CD4-positive, alpha-beta T cell (primary cell): ENCODE measurements at regions not wholly inside any gene's neighbourhood (a gene's known extent, or its start where the extent isn't known, plus 50 kb on each side); places are given as distances from the start of the nearest gene placed in this dataset.

ENCODE experiments used
- ATAC-seq: fragments of 200-7000 bp; cut with Tn5 transposase; one replicate; pipeline ENCODE4 v1.10.0; 2022; ENCODE audit warnings: mild to moderate bottlenecking; ENCODE audit not compliant: poor library complexity
- CTCF ChIA-PET: fragments of 350-600 bp; sonication (Branson Sonifier 250); formaldehyde crosslinking; loops from one replicate; lab custom pipeline; 2021; ENCODE audit warnings: antibody characterized with exemption, inconsistent platforms; lab: Charles Lee
- POLR2A ChIA-PET: fragments of 350-600 bp; sonication (Branson Sonifier 250); formaldehyde crosslinking; loops from one replicate; lab custom pipeline; 2021; ENCODE audit warnings: antibody characterized with exemption, inconsistent platforms; lab: Charles Lee
- DNase-seq, 14 experiments: peaks; one replicate each; pipeline ENCODE4 v3.0.0-alpha.2; 2013 to 2020; ENCODE audit warnings: mixed read lengths in 2 of 14
- H3K27ac ChIP-seq, 2 donors: one replicate each; pipeline versions ENCODE4 v1.5.1 to v1.7.0; 2013; ENCODE audit warnings: low read length in 2 of 2, low read depth in 1 of 2, mild to moderate bottlenecking in 1 of 2
- H3K27me3 ChIP-seq, 2 experiments: 1 replicate in 1 of 2; 2 replicates in 1 of 2; pipeline versions ENCODE4 v1.6.1 to v1.7.0; 2013; ENCODE audit warnings: low read length in 2 of 2, control low read depth in 1 of 2, mild to moderate bottlenecking in 1 of 2, moderate library complexity in 1 of 2; ENCODE audit not compliant: insufficient read depth in 2 of 2, control insufficient read depth in 1 of 2
- H3K36me3 ChIP-seq: one replicate; pipeline ENCODE4 v1.6.1; 2013; ENCODE audit warnings: low read length, control low read depth; ENCODE audit not compliant: insufficient read depth
- H3K4me1 ChIP-seq: one replicate; pipeline ENCODE4 v1.6.1; 2013; ENCODE audit warnings: low read length, control low read depth; ENCODE audit not compliant: insufficient read depth
- H3K4me3 ChIP-seq: one replicate; pipeline ENCODE4 v1.5.1; 2013; ENCODE audit warnings: mild to moderate bottlenecking, low read length, moderate library complexity
- H3K9me3 ChIP-seq, 2 experiments: 1 replicate in 1 of 2; 2 replicates in 1 of 2; pipeline versions ENCODE4 v1.6.1 to v1.7.0; 2013; ENCODE audit warnings: low read length in 2 of 2, mild to moderate bottlenecking in 2 of 2, control low read depth in 1 of 2, moderate library complexity in 1 of 2; ENCODE audit not compliant: control insufficient read depth in 1 of 2, insufficient read depth in 1 of 2
- H3K27ac Mint-ChIP-seq: one replicate; pipeline ENCODE4 v1.8.0; 2020; ENCODE audit warnings: mixed read lengths
- H3K27me3 Mint-ChIP-seq: one replicate; pipeline ENCODE4 v1.8.0; 2021; ENCODE audit warnings: mixed read lengths
- H3K36me3 Mint-ChIP-seq: one replicate; pipeline ENCODE4 v1.8.0; 2021; ENCODE audit warnings: low read depth, mixed read lengths
- H3K4me1 Mint-ChIP-seq: one replicate; pipeline ENCODE4 v1.8.0; 2021; ENCODE audit warnings: low read depth, mixed read lengths
- H3K4me3 Mint-ChIP-seq: one replicate; pipeline ENCODE4 v1.8.0; 2020; ENCODE audit warnings: mild to moderate bottlenecking, mixed read lengths
- H3K9me3 Mint-ChIP-seq: one replicate; pipeline ENCODE4 v1.8.0; 2020; ENCODE audit warnings: mixed read lengths
- intact Hi-C, 2 experiments: fragments of 100-400 bp; cut with DNase I in 1 of 2; cut with micrococcal nuclease in 1 of 2; formaldehyde crosslinking; loops; one replicate each; pipeline versions ENCODE4 v1.15.1 to v1.9.0; 2023 to 2025; cut with DNase I, micrococcal nuclease
- TF ChIP-seq, protein P1 (sequence below): fragments of 200-600 bp; IDR thresholded peaks from one replicate; pipeline ENCODE4 v1.8.0; 2022; ENCODE audit warnings: antibody characterized with exemption, mild to moderate bottlenecking

DNA sequence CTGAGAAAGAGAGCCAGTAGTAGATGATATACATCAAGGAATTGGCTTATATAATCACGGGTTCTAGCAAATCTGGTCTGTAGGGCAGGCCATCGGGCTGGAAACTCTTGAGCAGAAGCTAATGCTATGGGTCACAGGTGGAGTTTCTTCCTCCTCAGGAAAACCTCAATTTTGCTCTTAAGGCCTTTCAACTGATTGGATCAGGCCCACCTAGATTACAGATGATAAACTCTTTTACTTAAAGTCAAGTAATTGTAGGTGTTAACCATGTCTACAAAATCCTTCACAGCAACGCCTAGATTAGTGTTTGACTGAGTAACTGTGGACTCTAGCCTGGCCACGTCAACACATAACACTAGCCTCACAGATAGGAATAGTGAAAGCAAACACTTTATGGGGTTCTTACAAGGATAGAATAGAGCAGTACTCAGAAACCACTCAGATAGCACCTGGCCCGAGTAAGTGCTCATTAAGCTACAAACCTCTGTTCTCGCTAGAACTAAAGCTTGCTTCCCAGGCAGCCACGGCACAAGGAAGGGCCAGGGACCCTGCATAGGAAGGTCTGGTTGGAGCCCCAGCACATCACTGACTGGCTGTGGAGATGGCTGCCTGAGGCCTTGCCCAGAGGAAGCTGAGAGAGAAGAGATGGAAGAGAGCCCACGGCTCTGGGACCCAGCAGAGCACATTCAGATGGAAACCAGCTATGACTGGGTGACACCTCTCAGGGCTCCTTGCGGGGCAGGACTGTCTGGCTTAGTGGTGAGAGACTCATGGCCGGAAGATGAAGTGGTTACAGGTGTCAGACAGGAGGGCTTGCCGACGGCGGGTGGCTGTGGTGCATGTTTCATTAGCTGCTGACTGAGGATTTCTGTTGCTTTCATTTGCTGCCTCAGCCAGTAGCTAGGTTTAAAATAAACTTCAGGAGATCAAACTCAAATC, 202.5 kb upstream of the TLE3 start:
- H3K27me3 Mint-ChIP-seq, result no peaks in the 10 kb centered on the region
- intact Hi-C loops, result no loop called here
- H3K4me1 Mint-ChIP-seq, result peaks cover 16% of the 10 kb centered on the region
- H3K4me3 Mint-ChIP-seq, result peak overlapping the region; percentile 3
- ATAC-seq (peak; percentile 97), DNase-seq (peak; percentile 30 to 86 (median 60))
- ChIA-PET POLR2A (interaction anchor here (1.0 to 1.4 kb wide), 2 partner anchors 42 to 228 kb away, joined by 3 to 5 read pairs; no protein-coding TSS in a partner anchor), CTCF (interaction anchor here (0.8 to 1.4 kb wide), 2 partner anchors 15 to 838 kb away, joined by 3 read pairs; no protein-coding TSS in a partner anchor)
- Histone ChIP-seq H3K4me1 (peaks cover 24% of the 10 kb centered on the region), H3K36me3 (no peaks in the 10 kb centered on the region), H3K9me3 (no peaks in the 10 kb centered on the region), H3K27ac (no peak overlapping the region), H3K4me3 (no peak overlapping the region), H3K27me3 (no peaks in the 10 kb centered on the region)
- H3K36me3 Mint-ChIP-seq, result no peaks in the 10 kb centered on the region
- TF ChIP-seq, protein P1, sequence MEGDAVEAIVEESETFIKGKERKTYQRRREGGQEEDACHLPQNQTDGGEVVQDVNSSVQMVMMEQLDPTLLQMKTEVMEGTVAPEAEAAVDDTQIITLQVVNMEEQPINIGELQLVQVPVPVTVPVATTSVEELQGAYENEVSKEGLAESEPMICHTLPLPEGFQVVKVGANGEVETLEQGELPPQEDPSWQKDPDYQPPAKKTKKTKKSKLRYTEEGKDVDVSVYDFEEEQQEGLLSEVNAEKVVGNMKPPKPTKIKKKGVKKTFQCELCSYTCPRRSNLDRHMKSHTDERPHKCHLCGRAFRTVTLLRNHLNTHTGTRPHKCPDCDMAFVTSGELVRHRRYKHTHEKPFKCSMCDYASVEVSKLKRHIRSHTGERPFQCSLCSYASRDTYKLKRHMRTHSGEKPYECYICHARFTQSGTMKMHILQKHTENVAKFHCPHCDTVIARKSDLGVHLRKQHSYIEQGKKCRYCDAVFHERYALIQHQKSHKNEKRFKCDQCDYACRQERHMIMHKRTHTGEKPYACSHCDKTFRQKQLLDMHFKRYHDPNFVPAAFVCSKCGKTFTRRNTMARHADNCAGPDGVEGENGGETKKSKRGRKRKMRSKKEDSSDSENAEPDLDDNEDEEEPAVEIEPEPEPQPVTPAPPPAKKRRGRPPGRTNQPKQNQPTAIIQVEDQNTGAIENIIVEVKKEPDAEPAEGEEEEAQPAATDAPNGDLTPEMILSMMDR, result no peak
- H3K9me3 Mint-ChIP-seq, result no peaks in the 10 kb centered on the region
- peak overlapping the region; percentile 75 for H3K27ac Mint-ChIP-seq

DNA sequence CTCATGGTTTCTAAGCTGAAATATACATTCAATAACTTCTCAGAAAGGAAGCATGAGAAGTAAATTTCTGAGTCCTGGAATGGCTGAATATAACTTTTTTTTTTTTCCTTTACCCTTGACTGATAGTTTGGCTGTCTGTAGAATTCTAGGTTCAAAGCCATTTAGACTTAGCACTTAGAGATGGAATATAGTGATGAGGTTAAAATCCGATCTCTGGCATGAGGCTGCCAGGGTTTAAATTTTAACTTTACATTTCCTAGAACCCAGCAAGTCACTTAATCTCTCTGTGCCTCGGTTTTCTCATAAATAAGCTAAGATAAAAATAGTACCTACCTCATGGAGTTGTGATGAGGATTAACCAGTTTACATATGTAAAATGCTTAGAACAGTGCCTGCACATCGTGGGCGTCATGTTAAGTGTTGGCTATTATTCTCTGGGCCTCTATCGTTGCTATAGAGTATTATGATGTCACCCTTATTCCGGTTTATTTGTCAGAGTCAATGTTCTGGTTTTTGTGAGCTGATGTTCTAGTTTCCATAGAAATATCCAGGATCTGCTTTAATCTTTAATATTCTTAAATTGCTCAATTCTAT, 199.8 kb upstream of the TLE3 start:
- intact Hi-C loops, result no loop called here
- POLR2A ChIA-PET, result no interaction called here
- no peak overlapping the region for H3K27ac Mint-ChIP-seq

DNA sequence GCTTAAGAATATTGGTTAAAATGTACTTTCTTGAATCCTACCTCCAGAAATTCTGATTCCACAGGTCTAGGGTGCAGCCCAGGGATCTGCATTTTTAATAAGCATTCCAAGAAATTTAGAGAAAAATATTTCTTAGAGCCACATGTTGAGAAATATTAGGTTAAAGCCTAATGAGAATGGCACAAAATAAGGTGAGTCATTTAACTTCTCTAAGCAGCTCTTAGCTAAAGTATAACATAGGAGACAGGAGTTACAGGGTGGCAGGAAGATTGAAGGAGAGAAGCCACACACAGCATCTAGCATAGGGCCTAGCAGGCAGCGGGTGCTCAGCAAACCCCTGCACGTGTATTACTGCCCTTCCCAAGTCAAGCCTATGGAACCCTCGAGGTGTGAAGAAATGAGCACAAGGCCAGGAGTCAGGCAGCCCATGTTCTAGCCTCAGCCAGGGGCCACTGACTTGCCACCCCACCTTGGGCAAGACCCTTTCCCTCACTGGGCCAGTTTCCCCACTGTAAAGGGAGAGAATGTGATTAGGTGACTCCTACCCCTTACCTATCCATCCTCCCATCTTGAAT, 197.1 kb upstream of the TLE3 start:
- intact Hi-C loops, result no loop called here
- DNase-seq, result no peak
- no peaks in the 10 kb centered on the region for H3K9me3 Mint-ChIP-seq
- no peaks in the 10 kb centered on the region for H3K36me3 Mint-ChIP-seq
- ChIA-PET CTCF (no interaction called here), POLR2A (no interaction called here)
- no peak for ATAC-seq
- Histone ChIP-seq H3K27ac (no peak overlapping the region), H3K9me3 (no peaks in the 10 kb centered on the region), H3K27me3 (no peaks in the 10 kb centered on the region), H3K4me1 (peaks cover under 1% of the 10 kb centered on the region), H3K36me3 (no peaks in the 10 kb centered on the region), H3K4me3 (no peak overlapping the region)
- H3K4me1 Mint-ChIP-seq, result peaks cover 2% of the 10 kb centered on the region
- H3K27me3 Mint-ChIP-seq, result no peaks in the 10 kb centered on the region
- H3K27ac Mint-ChIP-seq, result no peak overlapping the region
- TF ChIP-seq, protein P1, result no peak
- no peak overlapping the region for H3K4me3 Mint-ChIP-seq

More for the DNA sequence above, 199.8 kb upstream of the TLE3 start:
- Histone ChIP-seq H3K36me3 (no peaks in the 10 kb centered on the region), H3K4me3 (no peak overlapping the region), H3K27ac (no peak overlapping the region), H3K4me1 (peaks cover 24% of the 10 kb centered on the region), H3K27me3 (no peaks in the 10 kb centered on the region), H3K9me3 (no peaks in the 10 kb centered on the region)
- DNase-seq, result no peak
- TF ChIP-seq, protein P1, result no peak
- H3K4me1 Mint-ChIP-seq, result peaks cover 16% of the 10 kb centered on the region
- no peak overlapping the region for H3K4me3 Mint-ChIP-seq
- ATAC-seq, result no peak
- H3K9me3 Mint-ChIP-seq, result no peaks in the 10 kb centered on the region
- no peaks in the 10 kb centered on the region for H3K27me3 Mint-ChIP-seq
- CTCF ChIA-PET, result no interaction called here
- H3K36me3 Mint-ChIP-seq, result no peaks in the 10 kb centered on the region
